NCI-H82 (cell line): ENCODE measurements at regions not wholly inside any gene's neighbourhood (a gene's known extent, or its start where the extent isn't known, plus 50 kb on each side); places are given as distances from the start of the nearest gene placed in this dataset.

Source experiments
- DNase-seq: peaks from one replicate; lab custom pipeline; 2025; lab: John Stamatoyannopoulos, UW

DNA sequence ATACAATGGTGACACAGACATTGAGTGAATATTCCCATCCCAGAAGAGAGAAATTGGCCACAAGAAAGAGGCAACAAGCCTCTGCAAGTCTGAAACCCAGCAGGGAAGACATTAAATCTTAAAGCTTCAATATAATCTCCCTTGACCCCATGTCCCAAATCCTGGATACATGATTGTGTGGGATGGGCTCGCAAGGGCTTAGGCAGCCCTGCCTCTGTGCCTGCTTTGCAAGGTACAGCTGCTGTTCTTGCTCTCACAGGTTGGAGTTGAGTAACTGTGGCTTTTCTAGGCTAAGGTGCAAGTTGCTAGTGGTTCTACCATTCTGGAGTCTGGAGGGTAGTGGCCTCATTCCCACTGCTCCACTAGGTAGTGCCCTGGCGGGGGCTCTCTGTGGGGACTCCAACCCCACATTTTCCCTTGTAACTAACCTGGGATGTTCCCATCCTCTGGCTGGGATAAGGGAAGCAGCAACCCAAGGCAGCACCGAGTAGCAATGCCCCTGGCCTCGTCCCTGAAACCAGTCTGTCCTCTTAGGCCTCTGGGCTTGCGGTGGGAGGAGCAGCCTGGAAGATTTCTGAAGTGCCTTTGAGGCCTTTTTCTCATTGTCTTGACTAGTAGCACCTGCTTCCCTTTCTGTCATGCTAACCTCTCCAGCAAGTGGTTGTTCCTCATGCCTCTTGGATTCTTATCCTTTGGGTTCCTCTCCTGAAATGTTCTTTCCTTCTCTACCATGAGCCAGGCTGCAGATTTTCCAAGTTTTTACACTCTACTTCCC lies 90.0 kb downstream of the FAM174B start:
- DNase-seq = no peak

DNA sequence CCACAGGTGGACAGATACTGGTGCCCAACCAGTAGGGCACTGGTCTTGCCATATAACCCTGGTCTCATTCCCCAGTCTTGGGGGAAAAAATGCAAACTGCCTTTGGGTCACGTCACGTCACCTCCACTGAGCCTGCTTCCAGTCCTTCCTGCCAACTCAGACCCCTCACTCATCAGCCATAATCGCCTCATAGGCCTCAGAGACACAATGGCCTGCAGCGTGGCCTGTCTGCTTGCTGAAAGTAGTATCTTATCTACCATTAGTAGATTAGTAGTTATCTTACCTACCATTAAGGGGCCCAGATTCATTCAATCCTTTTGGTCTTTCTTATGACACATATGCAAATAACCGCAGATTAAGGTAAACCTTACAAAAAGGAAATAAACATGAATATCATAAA lies 93.8 kb downstream of the FAM174B start:
- DNase-seq = no peak

DNA sequence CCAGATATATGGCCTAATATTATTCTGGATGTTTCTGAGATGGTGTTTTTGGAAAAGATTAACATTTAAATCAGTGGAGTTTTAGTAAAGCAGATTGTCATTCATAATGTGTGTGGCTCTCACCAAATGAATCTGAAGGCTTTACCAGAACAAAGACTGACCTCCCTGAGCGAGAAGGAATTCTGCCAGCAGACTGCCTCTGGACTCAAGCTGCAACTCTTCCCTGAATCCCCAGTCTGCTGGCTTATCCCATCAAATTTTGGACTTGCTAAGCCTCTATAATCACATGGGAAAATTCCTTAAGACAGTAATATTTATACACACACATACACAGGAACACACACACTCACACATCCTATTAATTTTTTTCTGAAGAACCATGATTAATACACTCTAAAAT lies 102.3 kb downstream of the FAM174B start:
- no peak for DNase-seq

DNA sequence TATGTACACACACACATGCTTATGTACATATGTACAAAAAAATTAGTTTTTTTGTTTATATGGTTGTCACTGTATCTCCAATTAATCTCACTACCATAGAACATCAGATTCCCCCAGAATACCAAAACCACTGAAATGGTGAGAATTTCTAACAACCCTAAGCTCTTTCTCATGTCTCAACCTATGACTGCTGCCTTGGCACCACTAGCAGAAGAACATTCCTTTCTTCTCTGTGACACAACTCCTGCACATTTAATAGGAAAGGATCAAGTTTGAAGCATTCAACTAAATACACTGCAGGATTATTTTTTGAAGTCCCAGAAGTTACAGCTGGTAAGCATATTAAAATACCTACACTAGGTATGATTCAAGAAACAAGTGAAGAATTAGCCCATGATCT lies 109.6 kb downstream of the FAM174B start:
- no peak for DNase-seq

DNA sequence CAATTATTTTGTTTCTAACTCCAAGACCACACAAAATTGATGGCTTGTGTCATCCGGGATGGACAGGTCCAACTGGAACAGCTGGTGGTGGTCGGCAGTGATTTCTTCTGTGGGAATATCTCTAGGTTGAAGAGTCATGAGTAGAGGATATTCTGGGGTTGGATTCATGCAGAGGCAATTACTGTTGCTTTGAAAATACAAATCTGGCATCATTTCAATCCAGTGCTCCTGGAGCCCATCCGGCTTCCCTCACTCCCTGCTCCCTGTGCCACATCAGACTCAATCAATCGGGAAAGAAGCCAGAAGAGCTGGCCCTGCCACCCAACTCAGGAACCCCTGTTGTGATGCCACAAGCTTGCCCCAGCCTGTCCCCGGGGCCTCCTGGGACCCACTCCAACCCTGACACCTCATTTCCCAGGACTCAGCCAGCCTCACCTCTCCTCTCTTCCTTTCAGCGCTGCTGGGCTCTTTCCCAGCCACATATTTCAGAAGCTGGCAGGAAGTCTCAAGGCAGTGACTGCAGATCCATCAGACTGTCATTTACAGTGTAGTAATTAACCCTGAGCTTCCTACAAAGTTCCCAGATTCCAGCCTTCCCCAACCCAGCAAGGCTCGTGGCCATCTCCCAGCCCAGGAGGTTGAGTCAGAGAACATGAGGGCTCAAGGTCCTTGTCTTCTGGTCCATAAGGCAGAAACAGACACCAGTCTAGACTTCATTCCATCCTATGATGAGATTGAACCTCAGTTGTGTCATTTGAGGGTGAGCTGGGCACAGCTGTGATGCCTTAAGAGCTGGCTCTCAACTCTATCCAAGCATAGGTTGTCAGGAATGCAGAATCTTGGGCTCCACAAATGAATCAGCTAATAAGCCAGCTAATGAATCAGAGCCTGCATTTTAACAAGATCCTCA lies 114.0 kb downstream of the FAM174B start:
- DNase-seq = no peak

DNA sequence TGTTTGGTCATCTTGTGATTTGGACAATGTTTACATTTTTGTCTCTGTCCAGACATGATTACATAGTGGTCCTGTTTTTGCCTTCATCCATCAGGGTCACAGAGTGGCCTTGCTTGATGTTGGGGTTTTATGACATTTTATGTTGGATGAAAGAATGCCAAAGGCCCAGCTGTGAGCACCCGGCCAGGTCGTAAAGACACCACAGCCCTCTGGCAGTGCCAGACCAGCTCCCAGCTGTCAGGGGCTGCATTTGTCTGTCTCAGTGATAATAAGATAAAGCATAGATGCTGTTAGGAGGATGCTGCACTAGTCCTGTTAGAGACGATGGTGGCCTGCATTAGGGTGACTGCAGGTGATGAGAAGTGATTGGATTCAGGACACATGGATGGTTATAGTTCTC lies 117.5 kb downstream of the FAM174B start:
- peak; percentile 58 for DNase-seq

DNA sequence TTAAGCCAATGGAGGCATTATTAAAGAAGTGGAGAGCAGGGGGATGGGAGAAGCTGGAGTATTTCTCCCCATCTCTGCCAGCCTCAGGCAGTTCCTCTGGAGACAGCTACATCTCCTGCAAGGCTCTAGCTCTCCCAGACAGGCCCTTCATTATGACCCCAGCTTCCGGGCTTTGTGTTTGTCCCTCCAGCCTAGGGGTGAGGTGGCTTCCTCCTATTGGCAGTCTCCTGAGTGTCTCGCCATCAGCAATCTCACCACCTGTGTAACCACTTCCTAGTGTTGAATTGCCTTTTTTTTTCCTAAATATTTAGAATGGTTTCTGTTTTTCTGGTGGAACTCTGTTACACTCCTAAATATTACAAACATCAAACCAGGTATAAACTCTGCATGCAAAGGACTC lies 122.3 kb downstream of the FAM174B start:
- DNase-seq = no peak

DNA sequence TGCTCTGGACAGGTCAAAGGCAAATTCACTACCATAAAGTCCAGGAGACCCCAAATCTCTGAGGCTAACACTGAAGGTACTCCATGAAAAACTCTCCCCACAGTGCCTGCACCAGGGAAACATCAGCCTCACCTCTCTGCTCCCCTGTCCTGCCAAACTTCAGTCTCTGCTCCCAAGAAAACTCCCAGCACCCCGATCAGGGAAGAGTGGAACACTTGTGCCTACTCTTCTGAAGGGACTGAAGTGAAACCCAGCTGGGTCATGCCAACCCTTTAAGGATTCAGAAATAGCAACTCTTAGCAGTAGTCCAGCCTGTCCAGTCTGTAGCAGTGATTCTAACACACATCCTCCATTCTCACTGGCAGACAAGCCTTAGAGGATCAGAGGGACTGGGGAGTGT lies 124.2 kb downstream of the FAM174B start:
- DNase-seq = no peak

DNA sequence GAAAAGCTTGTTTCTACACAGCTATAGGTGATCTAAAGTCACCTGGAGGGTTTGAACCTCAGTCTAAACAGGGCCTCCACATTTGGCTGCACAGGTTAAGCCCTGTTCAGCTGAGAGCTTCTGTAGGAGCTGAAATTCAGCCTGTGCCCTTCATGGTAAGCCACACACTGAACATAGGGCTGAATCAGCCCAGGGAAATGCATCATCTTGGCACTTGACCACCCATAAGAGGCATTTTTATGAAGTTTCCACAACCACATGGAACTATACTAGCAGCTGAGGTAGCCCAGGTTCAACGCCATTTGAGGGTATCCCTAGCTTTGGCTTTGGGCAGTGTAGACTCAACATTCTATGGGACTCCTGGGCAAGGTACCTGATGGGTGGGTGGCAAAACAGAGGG lies 126.8 kb downstream of the FAM174B start:
- DNase-seq = no peak

DNA sequence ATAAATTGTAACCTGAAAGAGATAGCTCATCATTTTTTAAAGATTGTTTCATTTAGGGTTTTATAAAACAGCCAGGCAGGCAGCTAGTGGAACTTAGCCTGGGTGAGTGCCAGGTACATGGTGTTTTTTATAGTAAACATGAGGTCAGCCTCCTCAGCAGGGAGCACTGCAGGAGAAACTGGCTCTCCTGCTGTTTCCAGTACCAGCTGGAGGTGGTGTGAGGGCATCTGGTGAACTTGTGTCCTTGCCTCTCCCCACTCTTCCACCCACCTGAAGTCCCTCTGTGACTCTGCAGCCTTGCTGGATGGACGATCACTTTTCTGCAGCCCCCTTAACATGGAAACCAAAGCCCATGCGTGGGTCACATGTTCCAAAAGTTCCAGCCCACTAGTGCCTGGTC lies 128.4 kb downstream of the FAM174B start:
- no peak for DNase-seq

DNA sequence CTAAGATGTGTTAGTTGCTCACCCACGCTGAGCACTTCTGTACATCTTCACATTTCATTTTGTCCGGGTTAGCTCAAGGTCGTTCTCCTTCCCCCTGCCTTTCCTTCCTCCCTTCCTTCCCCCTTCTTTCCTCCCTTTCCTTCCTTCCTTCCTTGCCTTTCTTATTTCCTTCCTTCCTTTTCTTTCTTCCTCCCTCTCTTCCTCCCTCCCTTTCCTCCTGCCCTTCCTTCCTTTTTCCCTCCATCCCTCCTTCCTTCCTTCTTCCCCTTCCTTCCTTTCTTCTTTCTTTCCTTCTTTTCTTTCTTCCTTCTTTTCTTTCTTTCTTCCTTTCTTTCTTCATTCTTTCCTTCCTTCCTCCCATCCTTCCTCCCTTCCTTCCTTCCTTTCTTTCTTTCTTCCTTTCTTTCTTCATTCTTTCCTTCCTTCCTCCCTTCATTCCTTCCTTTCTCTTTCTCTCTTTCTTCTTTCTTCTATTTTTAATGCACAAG lies 129.8 kb downstream of the FAM174B start:
- peak; percentile 9 for DNase-seq

DNA sequence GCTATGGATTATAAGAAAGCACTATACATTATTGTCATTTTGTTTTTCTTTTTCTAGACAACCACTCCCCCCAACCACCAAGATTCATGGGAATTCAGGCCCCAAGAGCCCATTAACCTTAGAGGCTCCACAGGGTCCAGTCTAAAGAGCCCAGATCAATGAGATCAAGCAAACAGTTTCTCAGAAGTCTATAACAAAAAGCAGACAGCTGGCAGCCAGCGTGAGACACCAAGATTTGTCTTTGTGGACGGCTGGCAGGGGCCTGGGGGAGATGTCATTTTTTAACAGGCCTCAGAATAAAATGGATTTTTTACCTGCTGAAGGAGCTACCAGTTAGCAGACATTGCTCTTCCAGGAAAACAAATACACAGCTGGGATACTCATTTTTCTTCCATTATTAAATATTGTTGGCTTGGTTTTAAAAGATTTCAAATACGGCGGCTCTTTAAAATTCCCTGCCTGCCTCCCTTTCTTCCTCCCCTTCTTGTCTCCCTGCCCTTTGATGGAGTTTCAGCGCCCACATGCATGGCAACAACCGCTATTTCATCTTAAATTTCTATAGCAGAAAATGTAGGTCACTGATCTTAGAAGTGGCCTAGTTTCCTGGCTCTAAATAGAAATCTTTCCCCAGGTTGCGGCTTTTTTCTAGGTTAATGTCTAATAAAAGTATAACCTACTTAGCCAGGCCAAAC lies 130.6 kb downstream of the FAM174B start:
- peak; percentile 18 for DNase-seq

DNA sequence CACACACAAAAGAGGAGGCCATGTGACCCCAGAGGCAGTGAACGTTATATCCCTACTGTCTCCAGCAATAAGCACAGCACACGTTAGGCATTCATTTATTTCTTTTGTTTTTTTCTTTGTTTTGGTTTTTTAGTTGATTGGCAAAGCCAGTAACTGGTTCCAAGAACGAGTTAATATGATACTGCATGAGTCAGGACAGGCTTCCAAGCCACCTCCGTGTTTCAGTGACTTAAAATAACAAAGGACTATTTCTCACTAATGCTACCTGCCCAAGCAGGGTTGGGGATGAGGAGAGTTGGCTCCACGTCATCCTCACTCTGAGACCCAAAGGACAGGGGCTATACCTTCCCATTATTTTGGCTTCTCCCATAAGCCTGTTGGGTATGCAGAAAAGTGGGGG lies 130.5 kb downstream of the ST8SIA2 start:
- no peak for DNase-seq

DNA sequence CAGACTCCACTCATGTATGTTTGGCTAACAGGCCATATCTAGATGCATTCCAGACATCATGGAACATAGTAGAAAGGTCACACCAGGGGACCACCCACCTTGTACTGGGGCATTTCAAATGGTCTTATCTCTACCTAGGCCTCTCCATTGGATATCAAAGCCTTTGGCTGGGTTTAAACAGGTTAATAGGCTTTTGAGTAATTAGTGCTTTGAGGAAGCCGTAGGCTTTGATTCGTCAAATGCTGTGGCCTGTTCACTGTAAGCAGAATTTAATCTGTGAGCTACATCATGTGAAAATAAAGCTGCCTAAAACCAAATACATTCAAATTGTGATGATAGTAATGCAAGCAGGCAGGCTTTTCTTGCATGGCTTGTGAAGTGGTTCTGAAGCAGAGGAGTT lies 129.5 kb downstream of the ST8SIA2 start:
- DNase-seq = peak; percentile 94

DNA sequence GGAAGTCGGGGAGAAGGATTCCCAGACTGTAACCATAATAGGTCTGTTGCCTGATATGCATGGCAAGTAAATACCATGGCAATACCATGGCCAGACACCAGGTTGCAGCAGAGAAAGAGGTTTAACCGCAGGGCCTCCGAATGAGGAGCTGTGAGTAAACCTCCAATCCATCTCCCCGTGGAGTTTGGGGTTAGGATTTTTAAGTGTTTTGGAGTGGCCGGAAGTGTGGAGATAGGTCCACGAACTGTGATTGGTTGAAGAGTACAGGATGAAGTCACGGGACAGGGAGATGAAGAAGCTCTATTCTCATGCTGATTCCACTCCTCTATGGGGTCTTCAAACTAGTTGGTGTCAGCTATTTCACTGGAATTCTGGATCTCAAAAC lies 127.9 kb downstream of the ST8SIA2 start:
- peak; percentile 90 for DNase-seq

DNA sequence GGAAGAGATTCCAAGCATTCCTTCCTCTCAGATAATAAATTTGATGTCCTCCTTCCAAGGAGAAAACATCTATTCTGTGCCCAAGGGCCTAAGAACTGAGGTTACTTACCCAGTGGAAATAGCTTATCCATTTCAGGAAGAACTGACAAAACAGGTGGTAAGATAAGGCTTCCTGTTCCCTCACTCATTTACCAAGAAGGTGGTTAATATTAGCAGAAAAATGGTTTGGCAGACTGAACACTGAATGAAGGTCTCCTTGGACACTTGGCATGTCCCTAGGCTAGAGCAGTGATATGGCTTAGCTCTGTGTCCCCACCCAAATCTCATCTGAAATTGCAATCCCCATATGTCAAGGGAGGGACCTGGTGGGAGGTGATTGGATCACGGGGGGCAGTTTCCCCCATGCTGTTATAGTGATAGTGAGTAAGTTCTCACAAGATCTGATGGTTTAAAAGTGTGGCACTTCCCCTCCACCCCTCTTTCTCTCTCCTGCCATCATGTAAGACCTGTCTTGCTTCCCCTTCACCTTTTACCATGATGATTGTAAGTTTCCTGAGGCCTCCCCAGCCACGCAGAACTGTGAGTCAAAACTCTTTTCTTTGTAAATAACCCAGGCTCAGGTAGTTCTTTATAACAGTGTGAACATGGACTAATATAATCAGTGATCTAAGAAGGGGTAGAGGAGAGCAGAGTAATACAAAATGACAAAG lies 127.4 kb downstream of the ST8SIA2 start:
- DNase-seq = peak; percentile 25

DNA sequence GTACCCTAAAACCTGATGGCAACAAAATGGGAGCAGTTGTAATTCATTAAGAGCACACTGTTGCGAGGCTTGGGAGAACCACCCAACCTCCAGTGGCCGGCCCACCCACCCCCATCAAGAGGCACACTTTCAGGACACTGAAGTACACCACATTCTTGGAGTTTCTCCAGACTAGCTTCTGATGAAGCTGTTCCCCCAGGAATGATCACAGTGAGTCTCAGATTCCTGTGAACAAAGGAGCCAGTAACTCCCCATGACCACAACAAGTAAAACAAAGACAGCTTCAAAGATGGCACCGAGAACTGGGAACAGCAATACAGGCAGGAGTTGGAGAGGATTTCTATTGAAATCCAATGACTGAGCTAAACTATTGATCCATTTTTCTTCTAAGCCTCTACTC lies 126.0 kb downstream of the ST8SIA2 start:
- no peak for DNase-seq
